SU-DHL-6 (cell line): ENCODE measurements at regions not wholly inside any gene's neighbourhood (a gene's known extent, or its start where the extent isn't known, plus 50 kb on each side); places are given as distances from the start of the nearest gene placed in this dataset.

ENCODE experiments used
- EZH2phosphoT487 ChIP-seq: fragments of 200-600 bp; sonication (generic), shearing (Covaris generic); conservative IDR thresholded peaks from 2 replicates; pipeline ENCODE4 v1.6.1; 2018; ENCODE audit warnings: mild to moderate bottlenecking, antibody characterized with exemption, low read length, moderate library complexity, mixed read lengths
- TF ChIP-seq, protein P1 (sequence below): fragments of 200-600 bp; sonication (generic); IDR thresholded peaks from one replicate; pipeline ENCODE4 v1.5.1; 2017; ENCODE audit warnings: antibody characterized with exemption, mild to moderate bottlenecking, low read length, moderate library complexity; ENCODE audit not compliant: insufficient read depth, poor library complexity, severe bottlenecking

DNA sequence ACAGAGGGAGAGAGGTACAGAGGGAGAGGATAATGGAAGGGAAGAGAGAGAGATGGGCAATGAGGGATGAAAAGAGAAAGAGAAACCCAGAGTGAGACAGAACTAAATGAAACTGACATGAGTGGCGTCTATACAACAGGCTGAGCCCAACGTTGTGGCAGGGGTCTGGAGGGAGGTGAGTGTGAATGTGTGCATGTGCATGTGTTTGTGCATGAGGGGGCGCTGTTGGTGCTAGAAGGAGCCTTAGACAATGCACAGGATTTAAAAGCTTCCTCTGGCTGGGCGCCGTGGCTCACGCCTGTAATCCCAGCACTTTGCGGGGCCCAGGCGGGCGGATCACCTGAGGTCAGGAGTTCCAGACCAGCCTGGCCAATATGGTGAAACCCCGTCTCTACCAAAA, 454.8 kb upstream of the CDH11 start:
- TF ChIP-seq, protein P1, sequence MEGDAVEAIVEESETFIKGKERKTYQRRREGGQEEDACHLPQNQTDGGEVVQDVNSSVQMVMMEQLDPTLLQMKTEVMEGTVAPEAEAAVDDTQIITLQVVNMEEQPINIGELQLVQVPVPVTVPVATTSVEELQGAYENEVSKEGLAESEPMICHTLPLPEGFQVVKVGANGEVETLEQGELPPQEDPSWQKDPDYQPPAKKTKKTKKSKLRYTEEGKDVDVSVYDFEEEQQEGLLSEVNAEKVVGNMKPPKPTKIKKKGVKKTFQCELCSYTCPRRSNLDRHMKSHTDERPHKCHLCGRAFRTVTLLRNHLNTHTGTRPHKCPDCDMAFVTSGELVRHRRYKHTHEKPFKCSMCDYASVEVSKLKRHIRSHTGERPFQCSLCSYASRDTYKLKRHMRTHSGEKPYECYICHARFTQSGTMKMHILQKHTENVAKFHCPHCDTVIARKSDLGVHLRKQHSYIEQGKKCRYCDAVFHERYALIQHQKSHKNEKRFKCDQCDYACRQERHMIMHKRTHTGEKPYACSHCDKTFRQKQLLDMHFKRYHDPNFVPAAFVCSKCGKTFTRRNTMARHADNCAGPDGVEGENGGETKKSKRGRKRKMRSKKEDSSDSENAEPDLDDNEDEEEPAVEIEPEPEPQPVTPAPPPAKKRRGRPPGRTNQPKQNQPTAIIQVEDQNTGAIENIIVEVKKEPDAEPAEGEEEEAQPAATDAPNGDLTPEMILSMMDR = no peak
- no peak for TF ChIP-seq EZH2phosphoT487
